WTC11 (cell line): ENCODE measurements at regions not wholly inside any gene's neighbourhood (a gene's known extent, or its start where the extent isn't known, plus 50 kb on each side); places are given as distances from the start of the nearest gene placed in this dataset.

Experiments used
- ATAC-seq: fragments of 200-7000 bp; cut with Tn5 transposase; 2 replicates; pipeline ENCODE4 v1.10.0; 2021; ENCODE audit warnings: mild to moderate bottlenecking, moderate library complexity
- CTCF ChIA-PET: fragments of 300-600 bp; sonication (Branson Sonifier 250); formaldehyde crosslinking; loops from one replicate; lab custom pipeline; 2021; ENCODE audit warnings: antibody characterized with exemption; lab: Charles Lee
- POLR2A ChIA-PET: fragments of 350-600 bp; sonication (Branson Sonifier 250); formaldehyde crosslinking; loops from one replicate; lab custom pipeline; 2021; ENCODE audit warnings: antibody characterized with exemption; lab: Charles Lee
- DNase-seq: peaks from one replicate; pipeline ENCODE4 v3.0.0; 2021; ENCODE audit warnings: low spot score
- H3K27ac Mint-ChIP-seq: 2 replicates; pipeline ENCODE4 v1.8.0; 2021; ENCODE audit warnings: mixed read lengths
- H3K27me3 Mint-ChIP-seq: 2 replicates; pipeline ENCODE4 v1.8.0; 2021; ENCODE audit warnings: low read depth, mild to moderate bottlenecking, moderate library complexity, mixed read lengths
- H3K36me3 Mint-ChIP-seq: 2 replicates; pipeline ENCODE4 v1.8.0; 2021; ENCODE audit warnings: mixed read lengths
- H3K4me1 Mint-ChIP-seq: 2 replicates; pipeline ENCODE4 v1.8.0; 2022; ENCODE audit warnings: mixed read lengths
- H3K4me3 Mint-ChIP-seq: 2 replicates; pipeline ENCODE4 v1.8.0; 2021; ENCODE audit warnings: mild to moderate bottlenecking, moderate library complexity, mixed read lengths
- H3K9me3 Mint-ChIP-seq: 2 replicates; pipeline ENCODE4 v1.8.0; 2021; ENCODE audit warnings: mixed read lengths
- AR ChIP-seq: fragments of 250-450 bp; sonication (Bioruptor Pico); IDR thresholded peaks from 2 replicates; pipeline ENCODE4 v1.9.0; 2021; ENCODE audit warnings: mild to moderate bottlenecking
- ATF2 ChIP-seq: sonication (generic); formaldehyde crosslinking; IDR thresholded peaks from 2 replicates; pipeline ENCODE4 v1.8.1; 2022; ENCODE audit warnings: low read depth, missing genetic modification reagents, borderline replicate concordance
- ATF3 ChIP-seq: sonication (generic); formaldehyde crosslinking; conservative IDR thresholded peaks from 2 replicates; pipeline ENCODE4 v1.8.1; 2022; ENCODE audit warnings: mild to moderate bottlenecking, missing genetic modification reagents
- CREB1 ChIP-seq: sonication (generic); formaldehyde crosslinking; IDR thresholded peaks from 2 replicates; pipeline ENCODE4 v1.8.0; 2023; ENCODE audit warnings: mild to moderate bottlenecking, missing genetic modification reagents
- CREM ChIP-seq: sonication (generic); formaldehyde crosslinking; IDR thresholded peaks from 2 replicates; pipeline ENCODE4 v1.8.1; 2022; ENCODE audit warnings: mild to moderate bottlenecking, missing genetic modification reagents, moderate library complexity
- E2F1 ChIP-seq: sonication (generic); formaldehyde crosslinking; IDR thresholded peaks from 2 replicates; pipeline ENCODE4 v1.8.0; 2022; ENCODE audit warnings: mild to moderate bottlenecking, missing genetic modification reagents
- E2F4 ChIP-seq: sonication (generic); formaldehyde crosslinking; IDR thresholded peaks from 2 replicates; pipeline ENCODE4 v1.8.1; 2022; ENCODE audit warnings: low read depth, mild to moderate bottlenecking, moderate library complexity, missing genetic modification reagents, borderline replicate concordance
- ERG ChIP-seq: fragments of 250-450 bp; sonication (Bioruptor Pico); IDR thresholded peaks from 2 replicates; pipeline ENCODE4 v1.8.0; 2021; ENCODE audit warnings: mild to moderate bottlenecking
- ETV6 ChIP-seq: sonication (generic); formaldehyde crosslinking; IDR thresholded peaks from 2 replicates; pipeline ENCODE4 v1.8.1; 2022; ENCODE audit warnings: mild to moderate bottlenecking, missing genetic modification reagents
- FOXJ3 ChIP-seq: sonication (generic); formaldehyde crosslinking; IDR thresholded peaks from 2 replicates; pipeline ENCODE4 v1.9.0; 2021; ENCODE audit warnings: missing genetic modification reagents, mild to moderate bottlenecking, borderline replicate concordance
- GTF2I ChIP-seq: fragments of 250-450 bp; sonication (Bioruptor Pico); conservative IDR thresholded peaks from 2 replicates; pipeline ENCODE4 v1.4.0; 2021; ENCODE audit warnings: mild to moderate bottlenecking
- IRF1 ChIP-seq: sonication (generic); formaldehyde crosslinking; IDR thresholded peaks from 2 replicates; pipeline ENCODE4 v1.8.0; 2023; ENCODE audit warnings: missing genetic modification reagents
- JAZF1 ChIP-seq: fragments of 250-450 bp; sonication (Bioruptor Pico); IDR thresholded peaks from 2 replicates; pipeline ENCODE4 v1.9.0; 2021; ENCODE audit warnings: moderate library complexity, mild to moderate bottlenecking, inconsistent platforms
- NFE2L1 ChIP-seq: sonication (generic); formaldehyde crosslinking; IDR thresholded peaks from 2 replicates; pipeline ENCODE4 v1.8.1; 2023; ENCODE audit warnings: missing genetic modification reagents
- NR2C2 ChIP-seq: sonication (generic); formaldehyde crosslinking; IDR thresholded peaks from 2 replicates; pipeline ENCODE4 v1.8.0; 2022; ENCODE audit warnings: mild to moderate bottlenecking, missing genetic modification reagents
- RELA ChIP-seq: sonication (generic); formaldehyde crosslinking; IDR thresholded peaks from 2 replicates; pipeline ENCODE4 v1.8.1; 2022; ENCODE audit warnings: missing genetic modification reagents, mild to moderate bottlenecking, borderline replicate concordance
- SMAD3 ChIP-seq: sonication (generic); formaldehyde crosslinking; IDR thresholded peaks from 2 replicates; pipeline ENCODE4 v1.8.0; 2022; ENCODE audit warnings: missing genetic modification reagents, mild to moderate bottlenecking, borderline replicate concordance
- SMAD4 ChIP-seq: sonication (generic); formaldehyde crosslinking; IDR thresholded peaks from 2 replicates; pipeline ENCODE4 v1.8.0; 2022; ENCODE audit warnings: mild to moderate bottlenecking, missing genetic modification reagents
- TEAD4 ChIP-seq: sonication (generic); formaldehyde crosslinking; IDR thresholded peaks from 2 replicates; pipeline ENCODE4 v1.8.0; 2022; ENCODE audit warnings: mild to moderate bottlenecking, missing genetic modification reagents
- ZNF121 ChIP-seq: sonication (generic); formaldehyde crosslinking; IDR thresholded peaks from 2 replicates; pipeline ENCODE4 v1.8.0; 2023; ENCODE audit warnings: missing genetic modification reagents

GRCh38 chr5:110362261-110362660, 364.2 kb downstream of the TMEM232 start:
- ChIA-PET CTCF (no interaction called here), POLR2A (no interaction called here)
- no peak for TF ChIP-seq IRF1 (CRISPR knock-in tag)
- TF ChIP-seq CREB1 = no peak
- TF ChIP-seq CREM = no peak
- no peak for TF ChIP-seq ZNF121 (CRISPR knock-in tag)
- TF ChIP-seq AR (CRISPR knock-in tag) = no peak
- no peak for TF ChIP-seq GTF2I (CRISPR knock-in tag)
- no peak for TF ChIP-seq TEAD4 (CRISPR knock-in tag)
- no peak for TF ChIP-seq JAZF1 (CRISPR knock-in tag)
- TF ChIP-seq RELA (CRISPR knock-in tag) = no peak
- no peak for TF ChIP-seq ATF3 (CRISPR knock-in tag)
- TF ChIP-seq ETV6 (CRISPR knock-in tag) = no peak
- no peak for TF ChIP-seq E2F1 (CRISPR knock-in tag)
- TF ChIP-seq SMAD4 = no peak
- no peak for TF ChIP-seq E2F4 (CRISPR knock-in tag)
- TF ChIP-seq ERG = no peak
- no peak for TF ChIP-seq SMAD3 (CRISPR knock-in tag)
- no peak for TF ChIP-seq NFE2L1 (CRISPR knock-in tag)
- no peak for TF ChIP-seq FOXJ3 (CRISPR knock-in tag)
- TF ChIP-seq ATF2 (CRISPR knock-in tag) = no peak
- no peak for TF ChIP-seq NR2C2 (CRISPR knock-in tag)
- Mint-ChIP-seq H3K36me3 (no peaks in the 10 kb centered on the region), H3K27me3 (no peaks in the 10 kb centered on the region), H3K27ac (no peak overlapping the region), H3K4me1 (peaks cover 10% of the 10 kb centered on the region), H3K4me3 (no peak overlapping the region), H3K9me3 (peaks cover 4% of the 10 kb centered on the region; the same call in 1 of the 2 replicates)
- 0 out of 2 replicates have a peak, but pooled peaks have one; percentile 20 for ATAC-seq
- DNase-seq = no peak
